ENCODE measurements at regions not wholly inside any gene's neighbourhood (a gene's known extent, or its start where the extent isn't known, plus 50 kb on each side); places are given as distances from the start of the nearest gene placed in this dataset.
"Not testable (repeated sequence)": the region's sequence is repeated elsewhere in the genome, so short reads cannot be mapped to it uniquely, and the experiment has no call there.

- no peak for DNase-seq (ENCODE audit: low spot score)
These were observed 198.1 kb upstream of the CPHXL start for GRCh38 chr16:75924397-75924796.

GRCh38 chr16:75927810-75928209 lies 201.5 kb upstream of the CPHXL start:
- peak; percentile 43 for DNase-seq (ENCODE audit: low spot score)

GRCh38 chr16:75928295-75928694 lies 202.0 kb upstream of the CPHXL start:
- DNase-seq (ENCODE audit: low spot score) = no peak

GRCh38 chr16:75929046-75929445 lies 202.8 kb upstream of the CPHXL start:
- DNase-seq (ENCODE audit: low spot score) = no peak

GRCh38 chr16:75931043-75931442 lies 204.8 kb upstream of the CPHXL start:
- no peak for DNase-seq (ENCODE audit: low spot score)

- DNase-seq (ENCODE audit: low spot score) = no peak
These were observed 205.7 kb upstream of the CPHXL start for GRCh38 chr16:75931970-75932369.

- no peak for DNase-seq (ENCODE audit: low spot score)
These were observed 212.5 kb upstream of the CPHXL start for GRCh38 chr16:75938818-75939217.

- no peak for DNase-seq (ENCODE audit: low spot score)
These were observed 216.1 kb upstream of the CPHXL start for GRCh38 chr16:75942351-75942750.

GRCh38 chr16:75942936-75943335 lies 216.6 kb upstream of the CPHXL start:
- no peak for DNase-seq (ENCODE audit: low spot score)

- no peak for DNase-seq (ENCODE audit: low spot score)
These were observed 217.6 kb upstream of the CPHXL start for GRCh38 chr16:75943705-75944514.

- no peak for DNase-seq (ENCODE audit: low spot score)
These were observed 219.7 kb upstream of the CPHXL start for GRCh38 chr16:75945916-75946457.

- DNase-seq (ENCODE audit: low spot score) = no peak
These were observed 221.4 kb upstream of the CPHXL start for GRCh38 chr16:75947626-75948239.

- DNase-seq (ENCODE audit: low spot score) = no peak
These were observed 222.2 kb upstream of the CPHXL start for GRCh38 chr16:75948441-75948840.

GRCh38 chr16:75948886-75949285 lies 222.6 kb upstream of the CPHXL start:
- DNase-seq (ENCODE audit: low spot score) = no peak

- DNase-seq (ENCODE audit: low spot score) = no peak
These were observed 225.8 kb upstream of the CPHXL start for GRCh38 chr16:75952124-75952523.

GRCh38 chr16:75957870-75958269 lies 231.6 kb upstream of the CPHXL start:
- DNase-seq (ENCODE audit: low spot score) = no peak

- DNase-seq (ENCODE audit: low spot score) = no peak
These were observed 239.4 kb upstream of the CPHXL start for GRCh38 chr16:75965504-75966374.

- not testable (repeated sequence) for DNase-seq (ENCODE audit: low spot score)
These were observed 242.8 kb upstream of the CPHXL start for GRCh38 chr16:75969120-75969519.

GRCh38 chr16:75971334-75971733 lies 245.0 kb upstream of the CPHXL start:
- no peak for DNase-seq (ENCODE audit: low spot score)

- no peak for DNase-seq (ENCODE audit: low spot score)
These were observed 257.0 kb upstream of the CPHXL start for GRCh38 chr16:75983296-75983695.

GRCh38 chr16:75983741-75984381 lies 257.6 kb upstream of the CPHXL start:
- DNase-seq (ENCODE audit: low spot score) = no peak

GRCh38 chr16:75987323-75987722 lies 261.0 kb upstream of the CPHXL start:
- DNase-seq (ENCODE audit: low spot score) = no peak
